ENCODE measurements at regions not wholly inside any gene's neighbourhood (a gene's known extent, or its start where the extent isn't known, plus 50 kb on each side); places are given as distances from the start of the nearest gene placed in this dataset.

GRCh38 chr4:157929486-157929885 lies 243.3 kb downstream of the GASK1B start:
- Histone ChIP-seq H3K4me1 (ENCODE audit: low read depth) (no peaks in the 10 kb centered on the region), H3K9me3 (no peaks in the 10 kb centered on the region), H3K4me3 (no peak overlapping the region), H3K36me3 (ENCODE audit: low read depth) (no peaks in the 10 kb centered on the region)
- intact Hi-C loops (cut with DNase I, micrococcal nuclease): no loop called here
- ATAC-seq: no peak
- no peak for DNase-seq
- no peak for TF ChIP-seq CTCF (IDR thresholded peaks at IDR 0.05)

- no peak for TF ChIP-seq CTCF (IDR thresholded peaks at IDR 0.05)
- no peak for ATAC-seq
- Histone ChIP-seq H3K4me1 (ENCODE audit: low read depth) (no peaks in the 10 kb centered on the region), H3K9me3 (no peaks in the 10 kb centered on the region), H3K4me3 (no peak overlapping the region), H3K36me3 (ENCODE audit: low read depth) (no peaks in the 10 kb centered on the region)
- intact Hi-C loops (cut with DNase I, micrococcal nuclease): no loop called here
- DNase-seq: no peak
Measured at GRCh38 chr4:157918036-157918832, 254.6 kb downstream of the GASK1B start.

DNA sequence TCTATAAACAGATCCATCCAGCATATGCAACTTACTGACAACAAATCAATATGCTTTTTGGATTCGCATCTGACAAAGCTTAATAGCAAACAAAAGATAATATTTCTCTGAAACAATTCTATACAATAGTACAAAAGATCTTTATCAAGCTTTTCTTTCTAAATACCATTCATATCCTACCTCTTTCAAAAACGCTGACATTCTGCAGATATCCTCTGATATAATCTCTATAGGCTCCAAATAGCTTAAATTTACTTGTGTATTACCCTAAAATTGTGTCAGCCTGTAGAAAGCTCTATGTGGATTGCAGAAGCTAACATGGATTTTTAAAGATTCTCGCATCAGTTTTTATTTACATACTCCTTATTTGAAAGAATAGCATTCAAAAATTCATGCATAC lies 260.6 kb downstream of the GASK1B start:
- ATAC-seq (no peak), DNase-seq (no peak)
- Histone ChIP-seq H3K4me1 (ENCODE audit: low read depth) (no peaks in the 10 kb centered on the region), H3K36me3 (ENCODE audit: low read depth) (no peaks in the 10 kb centered on the region), H3K4me3 (no peak overlapping the region), H3K9me3 (no peaks in the 10 kb centered on the region)
- TF ChIP-seq CTCF (IDR thresholded peaks at IDR 0.05): no peak
- intact Hi-C loops (cut with DNase I, micrococcal nuclease): no loop called here

DNA sequence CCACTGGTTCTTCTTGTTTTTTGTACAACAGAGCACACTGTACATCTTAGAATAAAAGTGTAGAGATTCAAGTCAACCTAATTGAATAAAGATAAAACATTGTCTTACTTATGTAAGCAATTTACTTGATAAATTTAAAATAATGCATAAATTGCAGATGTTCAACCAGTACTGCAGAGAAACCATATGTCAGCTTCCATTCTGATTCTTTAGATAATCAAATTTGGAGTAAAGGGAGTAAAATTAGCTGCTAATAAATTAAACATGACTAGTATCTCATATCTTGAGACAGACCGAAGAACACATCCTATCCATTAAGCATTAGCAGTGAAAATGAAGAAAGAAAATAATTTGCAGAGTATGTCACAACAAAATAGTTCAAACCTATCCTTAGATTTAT lies 261.2 kb downstream of the GASK1B start:
- no peak for ATAC-seq

GRCh38 chr4:157908691-157909090 lies 264.1 kb downstream of the GASK1B start:
- intact Hi-C loops (cut with DNase I, micrococcal nuclease): no loop called here

More for the DNA sequence above, 261.2 kb downstream of the GASK1B start:
- Histone ChIP-seq H3K9me3 (no peaks in the 10 kb centered on the region), H3K4me3 (no peak overlapping the region), H3K36me3 (ENCODE audit: low read depth) (no peaks in the 10 kb centered on the region), H3K4me1 (ENCODE audit: low read depth) (no peaks in the 10 kb centered on the region)
- no peak for TF ChIP-seq CTCF (IDR thresholded peaks at IDR 0.05)
- no peak for DNase-seq
- intact Hi-C loops (cut with DNase I, micrococcal nuclease): no loop called here

More at GRCh38 chr4:157908691-157909090, 264.1 kb downstream of the GASK1B start:
- H3K4me1 ChIP-seq (ENCODE audit: low read depth): no peaks in the 10 kb centered on the region
- H3K36me3 ChIP-seq (ENCODE audit: low read depth): no peaks in the 10 kb centered on the region
- DNase-seq (no peak), ATAC-seq (no peak)
- no peak for TF ChIP-seq CTCF (IDR thresholded peaks at IDR 0.05)
- H3K4me3 ChIP-seq: no peak overlapping the region
- H3K9me3 ChIP-seq: no peaks in the 10 kb centered on the region

Data from mucosa of descending colon (tissue), 3 donors.